NCI-H2081 treated with DMSO at 0.1 percent for 48 hours (cell line): ENCODE measurements at regions not wholly inside any gene's neighbourhood (a gene's known extent, or its start where the extent isn't known, plus 50 kb on each side); places are given as distances from the start of the nearest gene placed in this dataset.

Experiments used
- DNase-seq: peaks from one replicate; lab custom pipeline; 2025; lab: John Stamatoyannopoulos, UW

GRCh38 chrX:82081027-82081426 is 879.1 kb downstream of the SH3BGRL start:
- DNase-seq = no peak

DNA sequence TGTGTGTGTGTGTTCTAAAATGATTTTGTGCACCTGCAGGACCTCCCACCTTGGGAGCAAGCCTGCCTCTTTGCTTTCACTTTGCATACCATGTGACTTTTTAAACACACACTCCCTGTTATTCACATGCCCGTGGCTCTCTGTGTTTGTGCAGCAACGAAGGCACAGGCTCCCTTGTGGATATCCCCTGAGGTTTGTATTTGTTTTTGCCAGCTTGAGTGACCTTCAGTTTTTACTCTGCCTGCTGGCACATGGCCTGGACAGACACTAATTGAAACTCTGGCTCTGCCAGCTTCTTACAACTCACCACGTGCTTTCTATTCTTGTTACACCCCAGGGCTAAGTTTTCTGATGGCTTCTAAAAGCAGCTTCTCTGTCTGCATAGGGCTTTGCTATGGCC is 885.8 kb downstream of the SH3BGRL start:
- peak; percentile 70 for DNase-seq

DNA sequence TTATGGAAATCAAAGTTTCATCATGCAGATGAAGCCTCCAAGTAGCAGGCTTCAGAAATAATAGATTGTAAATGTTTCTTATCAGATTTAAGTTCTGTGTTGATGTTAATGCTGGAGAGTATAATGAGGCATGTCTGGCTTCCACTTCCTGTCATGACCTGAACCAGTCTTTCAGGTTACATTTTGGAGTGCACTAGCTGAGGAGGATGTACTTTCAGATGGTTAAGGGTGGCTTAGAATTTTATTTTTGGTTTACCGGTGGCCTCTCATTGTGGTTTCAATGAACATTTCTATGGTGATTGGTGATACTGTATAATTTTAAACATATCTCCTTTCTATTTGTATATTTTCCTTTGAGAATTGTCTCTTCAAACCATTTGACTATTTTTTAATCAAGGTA is 890.4 kb downstream of the SH3BGRL start:
- DNase-seq = no peak

- no peak for DNase-seq
Measured at GRCh38 chrX:82125103-82125502, 923.2 kb downstream of the SH3BGRL start.

- DNase-seq = no peak
Measured at GRCh38 chrX:82127228-82128123, 925.6 kb downstream of the SH3BGRL start.

- DNase-seq = no peak
Measured at GRCh38 chrX:82134378-82134777, 932.5 kb downstream of the SH3BGRL start.

GRCh38 chrX:82141942-82142341 is 940.0 kb downstream of the SH3BGRL start:
- no peak for DNase-seq

DNA sequence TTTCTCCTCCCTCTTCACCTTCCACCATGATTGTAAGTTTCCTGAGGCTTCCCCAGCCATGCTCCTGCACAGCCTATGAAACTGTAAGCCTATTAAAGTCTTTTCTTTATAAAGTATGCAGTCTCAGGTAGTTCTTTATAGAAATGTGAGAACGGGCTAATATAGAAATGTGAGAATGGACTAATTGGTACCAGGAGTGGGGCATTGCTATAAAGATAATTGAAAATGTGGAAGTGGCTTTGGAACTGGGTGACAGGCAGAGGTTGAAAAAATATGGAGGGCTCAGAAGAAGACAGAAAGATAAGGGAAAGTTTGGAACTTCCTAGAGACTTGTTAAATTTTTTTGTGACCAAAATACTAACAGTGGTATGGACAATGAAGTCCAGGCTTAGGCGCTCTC is 959.3 kb downstream of the SH3BGRL start:
- no peak for DNase-seq

DNA sequence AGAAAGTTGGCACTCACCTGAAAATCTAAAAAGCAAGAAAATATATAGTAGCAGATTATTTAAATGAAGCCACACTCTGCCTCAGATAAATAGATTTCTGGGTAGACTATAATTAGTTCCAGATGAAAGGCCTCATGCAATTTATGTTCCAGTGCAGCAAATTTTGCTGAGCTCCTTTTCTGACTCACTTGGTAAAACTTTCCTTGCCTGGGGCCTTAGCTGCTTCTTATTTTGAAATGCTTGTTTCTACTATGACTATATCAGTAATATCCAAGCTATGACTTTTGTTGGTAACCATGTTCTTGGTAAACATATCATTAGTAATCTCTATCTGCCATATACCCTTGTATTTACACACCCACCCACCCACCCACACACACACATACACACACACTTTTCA is 961.8 kb downstream of the SH3BGRL start:
- no peak for DNase-seq

DNA sequence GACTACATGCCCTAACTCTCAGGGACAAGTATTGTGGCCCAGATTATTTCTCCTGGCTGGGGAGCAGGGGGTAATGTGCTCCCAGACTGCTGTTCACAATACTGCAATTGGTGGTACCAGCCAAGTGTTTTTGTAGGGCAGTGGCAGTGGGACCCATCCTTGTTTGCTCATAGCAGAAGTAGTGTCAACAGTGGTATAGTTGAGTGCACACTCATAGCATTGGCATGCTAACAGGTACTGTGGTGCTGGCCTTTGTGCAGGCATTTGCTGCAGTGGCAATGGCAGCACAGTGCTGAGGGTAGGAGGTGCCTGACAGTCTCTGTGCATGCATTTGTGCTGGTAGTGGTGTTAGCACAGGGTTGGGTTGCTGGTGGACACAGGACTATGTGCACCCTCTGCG is 995.0 kb downstream of the SH3BGRL start:
- DNase-seq = no peak

DNA sequence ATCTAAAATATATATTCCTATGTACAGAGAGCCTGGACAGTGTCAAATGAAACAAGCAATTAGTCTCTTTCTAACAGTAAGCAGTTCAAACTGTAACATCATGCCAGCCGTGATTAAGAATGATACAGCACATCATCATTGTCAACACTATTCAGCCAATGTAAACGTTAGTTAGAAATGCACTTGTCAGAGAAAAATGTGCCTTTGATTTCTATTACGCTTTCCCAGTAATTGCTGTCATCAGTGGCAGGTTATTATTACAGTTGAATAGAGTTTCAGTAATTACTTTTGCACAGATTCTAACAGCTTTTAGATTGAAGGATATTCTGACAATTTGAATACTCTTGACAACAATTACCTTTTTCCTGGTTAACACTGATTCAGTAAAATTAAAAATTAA is 1007.1 kb downstream of the SH3BGRL start:
- DNase-seq = peak; percentile 47

- no peak for DNase-seq
Measured at GRCh38 chrX:82218361-82218760, 1016.5 kb downstream of the SH3BGRL start.

DNA sequence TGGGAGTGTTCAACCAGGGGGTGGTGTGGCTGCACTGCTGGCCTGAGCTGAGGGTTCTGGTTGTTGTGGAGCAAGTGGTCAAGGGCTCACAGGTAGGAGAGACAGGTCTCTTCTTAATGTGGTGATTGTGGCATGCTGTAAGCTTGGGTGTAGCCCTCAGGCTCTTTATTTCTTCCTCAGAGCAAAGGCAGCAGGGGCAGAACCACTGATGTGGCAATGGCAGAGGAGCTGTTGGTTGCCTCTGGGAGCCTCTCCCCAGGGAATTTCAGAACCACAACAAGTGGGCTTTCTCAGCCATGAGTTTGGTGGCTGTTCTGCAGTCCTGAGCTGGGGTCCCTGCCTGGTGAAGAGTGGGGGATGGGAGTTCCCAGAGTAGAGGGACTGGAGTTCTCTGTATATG is 1017.2 kb downstream of the SH3BGRL start:
- DNase-seq = no peak

DNA sequence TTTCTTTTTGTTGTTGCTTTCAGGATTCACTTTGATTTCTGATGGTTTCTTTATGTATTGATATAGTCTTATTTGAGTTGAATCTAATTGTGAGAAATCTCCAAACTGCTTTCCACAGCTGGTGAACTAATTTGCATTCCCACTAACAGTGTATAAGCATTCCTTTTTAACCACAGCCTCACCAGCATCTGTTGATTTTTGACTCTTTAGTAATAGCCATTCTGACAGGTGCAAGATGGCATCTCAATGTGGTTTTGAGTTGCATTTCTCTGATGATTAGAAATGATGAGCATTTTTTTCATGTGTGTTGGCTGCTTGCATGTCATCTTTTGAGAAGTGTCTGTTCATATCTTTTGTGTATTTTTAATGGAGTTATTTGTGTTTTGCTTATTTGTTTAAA is 1023.1 kb downstream of the SH3BGRL start:
- no peak for DNase-seq

DNA sequence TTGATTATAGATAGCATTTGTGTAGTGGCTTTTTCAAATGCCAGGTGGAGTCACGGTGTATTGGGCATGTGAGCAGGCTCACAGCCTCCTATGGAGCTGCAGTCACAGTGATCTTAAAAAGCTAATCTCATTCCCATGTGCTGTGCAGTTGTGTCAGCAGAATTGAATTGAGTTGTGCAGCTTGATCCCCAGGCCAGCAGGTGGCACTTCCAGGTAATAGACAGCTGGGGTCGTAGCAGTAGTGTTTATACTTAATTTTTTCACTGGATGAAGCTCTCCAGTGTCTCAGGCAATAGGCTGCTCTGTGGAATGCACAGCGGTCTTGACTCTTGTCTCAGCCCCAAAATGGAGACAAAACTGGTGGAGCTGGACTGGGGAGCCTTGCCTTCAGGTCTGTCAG is 1028.1 kb downstream of the SH3BGRL start:
- no peak for DNase-seq

- no peak for DNase-seq
Measured at GRCh38 chrX:82232679-82233078, 1030.8 kb downstream of the SH3BGRL start.

GRCh38 chrX:82237328-82237727 is 1035.4 kb downstream of the SH3BGRL start:
- no peak for DNase-seq
